ENCODE measurements at regions not wholly inside any gene's neighbourhood (a gene's known extent, or its start where the extent isn't known, plus 50 kb on each side); places are given as distances from the start of the nearest gene placed in this dataset.
A peak's percentile ranks its signal among the peaks of the same experiment; 100 is the strongest.

- H3K27ac ChIP-seq (ENCODE audit: extremely low read depth, low read depth, low read length): no peak overlapping the region
- CTCF ChIA-PET (ENCODE audit: low intra/inter-chr PET ratio): no interaction called here
- no peak overlapping the region for H2AFZ ChIP-seq (ENCODE audit: low read depth, low read length)
- H3K4me3 ChIP-seq: no peak overlapping the region
- no TSS peak for BruUV-seq (replicated peaks)
- no peak overlapping the region for H3K4me2 ChIP-seq (ENCODE audit: insufficient read depth, low read length)
- TF ChIP-seq HNRNPL (IDR thresholded peaks at IDR 0.05; ENCODE audit: low read depth, low read length): no peak
- TF ChIP-seq TFAP4 (CRISPR knock-in tag; IDR thresholded peaks at IDR 0.05; ENCODE audit: borderline replicate concordance): no peak
- no peak for TF ChIP-seq SOX6 (IDR thresholded peaks at IDR 0.05)
- TF ChIP-seq CBFB (CRISPR knock-in tag; IDR thresholded peaks at IDR 0.05): no peak
- TF ChIP-seq ZNF232 (CRISPR knock-in tag; IDR thresholded peaks at IDR 0.05): no peak
- TF ChIP-seq TCFL5 (CRISPR knock-in tag; conservative IDR thresholded peaks at IDR 0.05): no peak
- DNase-seq (ENCODE audit: extremely low read depth in 1 of 4, low spot score in 3 of 4) (no peak), ATAC-seq (no peak), FAIRE-seq (no peak)
- POLR2A ChIA-PET: interaction anchor here (0.9 to 1.2 kb wide), 2 partner anchors 14 to 18 kb away, joined by 3 read pairs; no protein-coding TSS in a partner anchor
- no peaks in the 10 kb centered on the region for H3K9me3 ChIP-seq (replicated peaks; ENCODE audit: control insufficient read depth, insufficient read depth, low read depth, low read length)
- in situ Hi-C loops (cut with MboI): no loop called here
- WGBS (ENCODE audit: insufficient coverage, low coverage, missing lambda C conversion rate): 0% methylated on average over 4 of the region's 4 CpGs
- H3K9ac ChIP-seq (ENCODE audit: insufficient read depth in 1 of 2, low read depth in 2 of 2, low read length in 2 of 2): no peak overlapping the region
- no peaks in the 10 kb centered on the region for H3K4me1 ChIP-seq (replicated peaks in 1 of 2; ENCODE audit: control insufficient read depth in 2 of 2, insufficient read depth in 2 of 2, low read length in 2 of 2)
- H3K27me3 ChIP-seq (ENCODE audit: control insufficient read depth in 2 of 2, insufficient read depth in 2 of 2, low read length in 2 of 2): no peaks in the 10 kb centered on the region
- intact Hi-C loops (cut with micrococcal nuclease): no loop called here
- no peaks in the 10 kb centered on the region for H3K36me3 ChIP-seq (ENCODE audit: control insufficient read depth, insufficient read depth, low read length)
- no peaks in the 10 kb centered on the region for H4K20me1 ChIP-seq (replicated peaks; ENCODE audit: control insufficient read depth, insufficient read depth, low read length)
- H3K9me1 ChIP-seq (ENCODE audit: control insufficient read depth, insufficient read depth, low read length): no peaks in the 10 kb centered on the region
- no peaks in the 10 kb centered on the region for H3K79me2 ChIP-seq (ENCODE audit: control insufficient read depth, insufficient read depth, low read length)
Observed at GRCh38 chr1:34272152-34272551, 95.4 kb downstream of the C1orf94 start.

GRCh38 chr1:34275150-34275549 lies 98.4 kb downstream of the C1orf94 start:
- H3K27me3 ChIP-seq (ENCODE audit: control insufficient read depth in 2 of 2, insufficient read depth in 2 of 2, low read length in 2 of 2): no peaks in the 10 kb centered on the region
- H3K9me3 ChIP-seq (replicated peaks; ENCODE audit: control insufficient read depth, insufficient read depth, low read depth, low read length): no peaks in the 10 kb centered on the region
- H3K79me2 ChIP-seq (ENCODE audit: control insufficient read depth, insufficient read depth, low read length): no peaks in the 10 kb centered on the region
- no peaks in the 10 kb centered on the region for H3K4me1 ChIP-seq (replicated peaks in 1 of 2; ENCODE audit: control insufficient read depth in 2 of 2, insufficient read depth in 2 of 2, low read length in 2 of 2)
- H3K27ac ChIP-seq (ENCODE audit: extremely low read depth, low read depth, low read length): no peak overlapping the region
- BruUV-seq (replicated peaks): no TSS peak
- H2AFZ ChIP-seq (ENCODE audit: low read depth, low read length): no peak overlapping the region
- no peaks in the 10 kb centered on the region for H4K20me1 ChIP-seq (replicated peaks; ENCODE audit: control insufficient read depth, insufficient read depth, low read length)
- no peak overlapping the region for H3K4me2 ChIP-seq (ENCODE audit: insufficient read depth, low read length)
- POLR2A ChIA-PET: no interaction called here
- 0% methylated on average over 3 of the region's 3 CpGs for WGBS (ENCODE audit: insufficient coverage, low coverage, missing lambda C conversion rate)
- FAIRE-seq (no peak), ATAC-seq (no peak), DNase-seq (ENCODE audit: extremely low read depth in 1 of 4, low spot score in 3 of 4) (no peak)
- intact Hi-C loops (cut with micrococcal nuclease) (no loop called here), in situ Hi-C loops (cut with MboI) (no loop called here)
- H3K4me3 ChIP-seq: no peak overlapping the region
- TF ChIP-seq, protein P1, sequence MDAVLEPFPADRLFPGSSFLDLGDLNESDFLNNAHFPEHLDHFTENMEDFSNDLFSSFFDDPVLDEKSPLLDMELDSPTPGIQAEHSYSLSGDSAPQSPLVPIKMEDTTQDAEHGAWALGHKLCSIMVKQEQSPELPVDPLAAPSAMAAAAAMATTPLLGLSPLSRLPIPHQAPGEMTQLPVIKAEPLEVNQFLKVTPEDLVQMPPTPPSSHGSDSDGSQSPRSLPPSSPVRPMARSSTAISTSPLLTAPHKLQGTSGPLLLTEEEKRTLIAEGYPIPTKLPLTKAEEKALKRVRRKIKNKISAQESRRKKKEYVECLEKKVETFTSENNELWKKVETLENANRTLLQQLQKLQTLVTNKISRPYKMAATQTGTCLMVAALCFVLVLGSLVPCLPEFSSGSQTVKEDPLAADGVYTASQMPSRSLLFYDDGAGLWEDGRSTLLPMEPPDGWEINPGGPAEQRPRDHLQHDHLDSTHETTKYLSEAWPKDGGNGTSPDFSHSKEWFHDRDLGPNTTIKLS (IDR thresholded peaks at IDR 0.05; ENCODE audit: borderline replicate concordance, low read depth): no peak
- TF ChIP-seq ZKSCAN1 (IDR thresholded peaks at IDR 0.05; ENCODE audit: low read depth, low read length): peak; percentile 94
- no peaks in the 10 kb centered on the region for H3K9me1 ChIP-seq (ENCODE audit: control insufficient read depth, insufficient read depth, low read length)
- no peak overlapping the region for H3K9ac ChIP-seq (ENCODE audit: insufficient read depth in 1 of 2, low read depth in 2 of 2, low read length in 2 of 2)
- CTCF ChIA-PET (ENCODE audit: low intra/inter-chr PET ratio): no interaction called here
- H3K36me3 ChIP-seq (ENCODE audit: control insufficient read depth, insufficient read depth, low read length): no peaks in the 10 kb centered on the region

Data from K562 (cell line).